ENCODE measurements at regions not wholly inside any gene's neighbourhood (a gene's known extent, or its start where the extent isn't known, plus 50 kb on each side); places are given as distances from the start of the nearest gene placed in this dataset.
A peak's percentile ranks its signal among the peaks of the same experiment; 100 is the strongest.

DNA sequence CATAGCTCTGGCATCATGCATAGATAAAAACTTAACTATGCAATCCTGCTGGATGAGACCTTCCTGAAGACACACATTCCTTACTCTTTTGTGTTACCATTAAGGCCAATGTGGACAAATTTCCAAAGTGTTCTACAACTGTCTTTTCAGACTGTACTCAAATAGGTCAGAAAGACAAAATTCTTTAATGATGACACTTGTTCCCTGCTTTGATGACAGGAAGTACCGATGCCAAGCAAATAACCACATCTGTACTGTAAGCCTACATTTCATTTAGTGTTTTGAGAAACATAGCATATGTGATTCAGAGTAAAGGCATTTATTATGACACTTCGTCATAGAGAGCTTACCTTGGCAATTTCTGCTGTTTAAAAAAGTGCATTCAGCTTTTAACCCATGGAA lies 55.0 kb downstream of the PMAIP1 start:
- DNase-seq, result peak; percentile 83

DNA sequence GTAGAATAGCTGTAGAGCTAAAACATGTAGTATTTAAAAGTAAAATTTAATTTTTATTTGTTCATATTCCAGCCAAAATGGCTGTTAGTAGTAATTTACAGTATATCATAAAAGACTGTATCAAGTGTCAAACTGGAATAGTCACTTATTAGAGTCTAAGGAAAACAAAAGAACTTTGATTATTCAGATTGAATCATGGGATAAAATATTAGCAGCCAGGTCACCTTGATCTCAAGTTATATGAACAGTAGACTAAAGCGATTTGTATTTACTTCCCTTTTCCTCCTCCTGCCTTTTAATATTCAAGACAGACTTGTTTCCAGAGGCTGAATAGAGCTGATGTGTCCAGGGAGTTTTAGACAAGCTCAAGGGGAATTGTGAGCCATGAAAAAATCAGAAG lies 54.4 kb downstream of the PMAIP1 start:
- no peak for DNase-seq
